Subcutaneous abdominal adipose tissue (tissue), 5 donors: ENCODE measurements at regions not wholly inside any gene's neighbourhood (a gene's known extent, or its start where the extent isn't known, plus 50 kb on each side); places are given as distances from the start of the nearest gene placed in this dataset.

Experiments
- H3K27ac ChIP-seq: one replicate; pipeline ENCODE4 v1.7.0; 2013; ENCODE audit warnings: low read depth, mild to moderate bottlenecking, inconsistent platforms, low read length, moderate library complexity
- H3K27me3 ChIP-seq, 5 donors: one replicate each; pipeline ENCODE4 v1.7.0; 2013; ENCODE audit warnings: low read length in 5 of 5, inconsistent platforms in 1 of 5; ENCODE audit not compliant: control insufficient read depth in 5 of 5, insufficient read depth in 4 of 5
- H3K36me3 ChIP-seq, 5 donors: one replicate each; pipeline ENCODE4 v1.7.0; 2013; ENCODE audit warnings: low read length in 5 of 5; ENCODE audit not compliant: control insufficient read depth in 5 of 5, insufficient read depth in 5 of 5
- H3K4me1 ChIP-seq, 5 donors: one replicate each; pipeline ENCODE4 v1.7.0; 2013; ENCODE audit warnings: low read length in 5 of 5, mild to moderate bottlenecking in 3 of 5, moderate library complexity in 1 of 5; ENCODE audit not compliant: control insufficient read depth in 5 of 5, insufficient read depth in 5 of 5
- H3K4me3 ChIP-seq, 5 donors: one replicate each; pipeline ENCODE4 v1.7.0; 2013; ENCODE audit warnings: low read length in 5 of 5, low read depth in 1 of 5
- H3K9ac ChIP-seq, 5 donors: one replicate each; pipeline ENCODE4 v1.7.0; 2013; ENCODE audit warnings: low read length in 5 of 5, mild to moderate bottlenecking in 4 of 5, moderate library complexity in 3 of 5
- H3K9me3 ChIP-seq, 5 donors: one replicate each; pipeline ENCODE4 v1.7.0; 2013; ENCODE audit warnings: low read length in 5 of 5; ENCODE audit not compliant: control insufficient read depth in 5 of 5
- donor health status: healthy.
- donor health status: healthy.
- donor health status: healthy.
- donor health status: healthy.
- donor health status: healthy.

DNA sequence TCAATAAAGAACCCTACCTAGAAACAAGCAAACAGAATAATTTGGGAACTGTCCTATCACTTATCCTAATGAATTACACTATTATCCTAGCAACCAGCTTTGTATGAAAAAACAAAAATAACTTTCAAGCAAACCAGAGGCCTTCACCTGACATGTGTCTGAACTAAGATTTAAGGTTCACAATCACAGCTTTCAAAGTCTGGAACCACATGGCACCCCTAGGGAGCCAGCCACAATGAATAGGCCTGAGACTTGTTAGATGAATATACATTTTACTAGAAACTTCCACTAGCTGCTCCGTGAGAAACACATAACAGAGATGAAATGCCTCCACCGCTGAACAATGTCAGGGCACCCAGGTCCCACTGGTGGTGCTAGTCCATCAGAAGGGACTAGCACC, 65.8 kb upstream of the CYP2D6 start:
- no peaks in the 10 kb centered on the region for H3K9me3 ChIP-seq
- H3K27ac ChIP-seq = no peak overlapping the region
- H3K27me3 ChIP-seq = no peaks in the 10 kb centered on the region
- no peak overlapping the region for H3K4me3 ChIP-seq
- peaks cover 0 to 9% (median 2%) of the 10 kb centered on the region in 5 donors for H3K4me1 ChIP-seq
- H3K9ac ChIP-seq = no peak overlapping the region
- no peaks in the 10 kb centered on the region for H3K36me3 ChIP-seq

DNA sequence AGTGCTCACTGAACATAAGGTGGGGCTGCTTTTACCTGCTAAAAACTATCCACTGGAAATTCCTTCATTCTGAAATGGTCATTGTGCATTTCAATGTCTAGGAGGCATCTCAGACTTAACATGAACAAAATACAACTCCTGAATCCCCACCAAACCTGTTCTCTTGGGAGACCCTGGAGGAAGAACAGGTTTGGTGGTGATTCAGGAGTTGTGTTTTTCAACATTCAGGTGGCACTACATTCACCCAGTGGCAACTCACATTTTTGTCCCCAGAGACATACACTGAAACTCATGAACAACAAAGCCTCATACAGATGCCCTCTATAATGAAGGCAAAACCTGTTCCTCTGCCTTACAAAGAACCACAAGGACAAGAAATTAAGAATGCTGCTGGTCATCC, 64.3 kb upstream of the CYP2D6 start:
- H3K27ac ChIP-seq = no peak overlapping the region
- H3K36me3 ChIP-seq = no peaks in the 10 kb centered on the region
- no peaks in the 10 kb centered on the region for H3K9me3 ChIP-seq
- no peaks in the 10 kb centered on the region for H3K27me3 ChIP-seq
- H3K4me3 ChIP-seq = no peak overlapping the region
- H3K4me1 ChIP-seq = peaks cover 0 to 9% (median 2%) of the 10 kb centered on the region in 5 donors
- H3K9ac ChIP-seq = no peak overlapping the region

GRCh38 chr22:42194104-42194851, 63.7 kb upstream of the CYP2D6 start:
- H3K4me3 ChIP-seq = no peak overlapping the region
- no peak overlapping the region for H3K27ac ChIP-seq
- no peaks in the 10 kb centered on the region for H3K36me3 ChIP-seq
- H3K27me3 ChIP-seq = no peaks in the 10 kb centered on the region
- H3K9me3 ChIP-seq = no peaks in the 10 kb centered on the region
- peaks cover 0 to 9% (median 2%) of the 10 kb centered on the region in 5 donors for H3K4me1 ChIP-seq
- no peak overlapping the region for H3K9ac ChIP-seq

DNA sequence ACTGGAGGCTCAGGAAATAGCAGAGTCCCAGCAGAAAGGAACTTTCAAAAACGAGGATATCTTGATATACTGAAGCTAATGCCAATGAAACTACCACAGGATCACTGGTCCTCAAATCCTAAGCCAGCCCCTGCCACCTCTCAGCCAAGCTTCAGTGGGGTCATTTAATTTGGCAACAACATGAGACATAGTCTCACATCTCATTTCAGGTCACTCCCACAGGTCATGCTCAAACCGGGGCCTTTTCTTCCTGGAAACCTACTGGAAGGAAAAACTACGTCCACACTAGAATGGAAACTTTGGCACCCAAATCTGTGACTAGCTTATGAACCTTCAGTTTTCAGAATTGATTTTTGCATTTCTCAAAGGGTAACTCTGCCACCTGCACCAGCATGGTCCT, 61.9 kb upstream of the CYP2D6 start:
- peaks cover 0 to 9% (median 2%) of the 10 kb centered on the region in 5 donors for H3K4me1 ChIP-seq
- H3K36me3 ChIP-seq = no peaks in the 10 kb centered on the region
- no peak overlapping the region for H3K27ac ChIP-seq
- no peaks in the 10 kb centered on the region for H3K9me3 ChIP-seq
- no peaks in the 10 kb centered on the region for H3K27me3 ChIP-seq
- no peak overlapping the region for H3K9ac ChIP-seq
- no peak overlapping the region for H3K4me3 ChIP-seq

- no peak overlapping the region for H3K4me3 ChIP-seq
Observed at GRCh38 chr22:42190274-42190673, 59.7 kb upstream of the CYP2D6 start.

DNA sequence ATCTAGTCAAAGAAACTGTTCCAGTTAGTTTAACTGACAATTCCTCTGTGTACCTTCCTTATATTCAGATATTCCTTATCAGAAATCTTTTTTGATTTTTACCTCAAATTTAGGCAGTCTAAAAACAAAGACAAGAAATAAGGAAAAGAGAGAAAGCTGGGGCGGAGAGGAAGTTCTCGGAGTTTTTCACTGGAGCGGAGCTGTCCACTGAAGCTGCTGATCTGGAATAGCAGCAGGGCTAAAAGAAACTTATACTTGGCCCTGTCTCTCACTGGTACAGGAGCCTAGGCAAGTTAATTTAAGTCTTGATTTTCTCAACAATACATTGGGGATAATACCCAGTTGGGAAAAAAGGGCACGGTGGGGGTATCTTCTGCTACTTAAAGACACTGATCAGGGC, 59.2 kb upstream of the CYP2D6 start:
- H3K4me1 ChIP-seq = peaks cover 0 to 9% (median 2%) of the 10 kb centered on the region in 5 donors
- H3K27ac ChIP-seq = no peak overlapping the region
- no peaks in the 10 kb centered on the region for H3K27me3 ChIP-seq
- H3K9me3 ChIP-seq = no peaks in the 10 kb centered on the region
- no peaks in the 10 kb centered on the region for H3K36me3 ChIP-seq
- H3K9ac ChIP-seq = no peak overlapping the region
- H3K4me3 ChIP-seq = no peak overlapping the region

More at GRCh38 chr22:42190274-42190673, 59.7 kb upstream of the CYP2D6 start:
- Histone ChIP-seq H3K9ac (no peak overlapping the region), H3K27ac (no peak overlapping the region), H3K36me3 (no peaks in the 10 kb centered on the region), H3K4me1 (peaks cover 0 to 9% (median 2%) of the 10 kb centered on the region in 5 donors), H3K27me3 (no peaks in the 10 kb centered on the region), H3K9me3 (no peaks in the 10 kb centered on the region)

DNA sequence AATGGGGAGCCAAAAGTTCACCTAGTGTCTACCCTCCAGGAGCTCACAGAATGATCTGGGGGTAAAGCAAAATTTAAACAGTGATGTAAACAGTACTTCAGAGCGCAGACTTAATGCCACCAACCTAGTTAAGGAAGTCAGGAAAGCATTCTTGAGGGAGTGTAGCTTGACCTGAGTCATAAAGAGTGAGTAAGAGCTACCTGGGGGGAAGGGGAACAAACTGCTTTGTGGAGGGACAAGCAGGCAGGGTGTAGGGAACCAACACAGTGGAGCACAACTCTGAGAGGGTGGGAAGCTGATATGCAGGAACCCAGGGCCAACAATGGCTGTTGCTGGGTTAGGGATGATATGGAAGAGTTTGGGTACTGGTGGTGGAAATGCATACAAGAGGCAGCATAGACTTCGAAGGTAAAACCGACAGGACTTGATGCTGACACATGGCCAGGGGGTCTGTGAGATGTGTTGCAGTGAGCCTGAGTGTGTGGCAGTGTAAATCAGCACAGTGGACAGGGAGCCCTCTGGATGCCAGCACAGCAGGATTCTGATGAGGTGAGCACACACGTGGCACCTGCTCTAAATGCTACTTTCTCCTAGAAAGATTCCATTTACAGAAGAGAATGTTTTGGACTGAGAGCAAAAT, 58.3 kb upstream of the CYP2D6 start:
- Histone ChIP-seq H3K27me3 (no peaks in the 10 kb centered on the region), H3K36me3 (no peaks in the 10 kb centered on the region), H3K4me3 (no peak overlapping the region), H3K9ac (no peak overlapping the region), H3K27ac (no peak overlapping the region), H3K9me3 (no peaks in the 10 kb centered on the region), H3K4me1 (peaks cover 0 to 9% (median 2%) of the 10 kb centered on the region in 5 donors)

DNA sequence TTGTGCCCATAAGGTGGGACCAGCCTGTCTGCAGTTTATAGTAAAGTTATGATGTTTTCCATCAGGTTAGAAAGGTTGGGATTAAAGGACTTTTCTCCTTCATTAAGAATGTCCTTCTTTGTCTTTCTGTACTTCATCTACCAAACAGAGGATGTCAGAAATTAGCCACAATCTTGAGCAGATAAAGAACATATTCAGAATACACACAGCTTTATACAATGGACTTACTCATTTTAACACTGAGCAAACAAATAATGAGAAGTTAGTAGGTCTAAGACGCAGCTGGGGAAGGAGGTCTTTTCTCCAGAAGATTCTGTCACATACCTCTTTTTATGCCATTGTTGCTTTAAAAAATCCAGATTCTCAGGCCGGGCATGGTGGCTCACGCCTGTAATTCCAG, 57.0 kb upstream of the CYP2D6 start:
- H3K27ac ChIP-seq = no peak overlapping the region
- H3K4me1 ChIP-seq = peaks cover 0 to 7% (median 5%) of the 10 kb centered on the region in 5 donors
- H3K36me3 ChIP-seq = no peaks in the 10 kb centered on the region
- no peaks in the 10 kb centered on the region for H3K27me3 ChIP-seq
- no peak overlapping the region for H3K9ac ChIP-seq
- no peak overlapping the region for H3K4me3 ChIP-seq
- no peaks in the 10 kb centered on the region for H3K9me3 ChIP-seq

DNA sequence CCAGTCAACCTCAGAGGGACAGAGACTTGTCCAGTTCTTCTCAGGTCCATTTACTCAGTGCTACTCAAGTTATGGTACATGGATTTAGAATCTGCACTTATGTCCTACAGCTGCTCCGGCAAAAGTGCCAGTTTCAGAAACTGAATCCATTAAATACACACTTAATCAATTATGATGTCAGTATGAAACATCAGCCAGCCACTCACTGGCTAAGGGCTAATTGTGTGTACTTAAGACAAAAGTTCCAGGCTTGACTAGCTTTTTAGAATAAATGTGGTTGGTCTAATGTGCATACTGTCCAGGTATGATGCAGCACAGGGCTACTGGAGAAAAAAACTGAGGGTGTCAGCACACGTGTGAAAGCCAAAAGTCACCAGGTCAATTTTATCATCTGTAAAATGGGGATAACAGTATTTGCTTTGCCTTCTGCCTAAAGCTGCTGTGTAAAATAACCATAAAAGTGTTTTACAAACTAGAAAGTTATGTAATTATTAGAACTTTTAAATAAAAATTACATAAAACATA, 55.4 kb upstream of the CYP2D6 start:
- Histone ChIP-seq H3K9ac (no peak overlapping the region), H3K27me3 (no peaks in the 10 kb centered on the region), H3K9me3 (no peaks in the 10 kb centered on the region), H3K4me3 (no peak overlapping the region), H3K4me1 (peaks cover 0 to 4% (median 0%) of the 10 kb centered on the region in 5 donors), H3K27ac (no peak overlapping the region), H3K36me3 (no peaks in the 10 kb centered on the region)

- Histone ChIP-seq H3K4me1 (peaks cover 0 to 12% (median under 1%) of the 10 kb centered on the region in 5 donors), H3K4me3 (no peak overlapping the region), H3K27ac (no peak overlapping the region), H3K9ac (no peak overlapping the region), H3K36me3 (no peaks in the 10 kb centered on the region), H3K27me3 (no peaks in the 10 kb centered on the region), H3K9me3 (no peaks in the 10 kb centered on the region)
Observed at GRCh38 chr22:42184852-42185251, 54.2 kb upstream of the CYP2D6 start.
